ENCODE measurements at regions not wholly inside any gene's neighbourhood (a gene's known extent, or its start where the extent isn't known, plus 50 kb on each side); places are given as distances from the start of the nearest gene placed in this dataset.
"Not testable (repeated sequence)": the region's sequence is repeated elsewhere in the genome, so short reads cannot be mapped to it uniquely, and the experiment has no call there.

GRCh38 chr4:117692538-117692937, 341.7 kb upstream of the NDST3 start:
- DNase-seq: no peak

- DNase-seq: no peak
These were observed 334.7 kb upstream of the NDST3 start for GRCh38 chr4:117699595-117699994.

GRCh38 chr4:117700111-117700892, 334.0 kb upstream of the NDST3 start:
- no peak for DNase-seq

- no peak for DNase-seq
These were observed 331.9 kb upstream of the NDST3 start for GRCh38 chr4:117702353-117702752.

GRCh38 chr4:117704721-117705120, 329.6 kb upstream of the NDST3 start:
- no peak for DNase-seq

- DNase-seq: no peak
These were observed 293.6 kb upstream of the NDST3 start for GRCh38 chr4:117740736-117741135.

- DNase-seq: not testable (repeated sequence)
These were observed 288.9 kb upstream of the NDST3 start for GRCh38 chr4:117745379-117745778.

- no peak for DNase-seq
These were observed 278.8 kb upstream of the NDST3 start for GRCh38 chr4:117755438-117755837.

GRCh38 chr4:117768610-117769009, 265.7 kb upstream of the NDST3 start:
- no peak for DNase-seq

GRCh38 chr4:117770269-117771102, 263.8 kb upstream of the NDST3 start:
- no peak for DNase-seq

- no peak for DNase-seq
These were observed 262.5 kb upstream of the NDST3 start for GRCh38 chr4:117771647-117772337.

GRCh38 chr4:117773064-117773936, 261.0 kb upstream of the NDST3 start:
- no peak for DNase-seq

- no peak for DNase-seq
These were observed 256.6 kb upstream of the NDST3 start for GRCh38 chr4:117777721-117778120.

- no peak for DNase-seq
These were observed 250.6 kb upstream of the NDST3 start for GRCh38 chr4:117783716-117784115.

- no peak for DNase-seq
These were observed 250.0 kb upstream of the NDST3 start for GRCh38 chr4:117784266-117784665.

- DNase-seq: no peak
These were observed 247.7 kb upstream of the NDST3 start for GRCh38 chr4:117786566-117786965.

GRCh38 chr4:117793845-117794480, 240.3 kb upstream of the NDST3 start:
- DNase-seq: no peak

- DNase-seq: no peak
These were observed 237.6 kb upstream of the NDST3 start for GRCh38 chr4:117796677-117797076.

- no peak for DNase-seq
These were observed 233.7 kb upstream of the NDST3 start for GRCh38 chr4:117800636-117801035.

- DNase-seq: no peak
These were observed 232.5 kb upstream of the NDST3 start for GRCh38 chr4:117801756-117802155.

- DNase-seq: no peak
These were observed 222.6 kb upstream of the NDST3 start for GRCh38 chr4:117811731-117812130.
